T-helper 1 cell (primary cell): ENCODE measurements at regions not wholly inside any gene's neighbourhood (a gene's known extent, or its start where the extent isn't known, plus 50 kb on each side); places are given as distances from the start of the nearest gene placed in this dataset.

Experiments used
- DNase-seq, 5 donors: peaks; one replicate each; pipeline ENCODE4 v3.0.0-alpha.2; 2012 to 2020

DNA sequence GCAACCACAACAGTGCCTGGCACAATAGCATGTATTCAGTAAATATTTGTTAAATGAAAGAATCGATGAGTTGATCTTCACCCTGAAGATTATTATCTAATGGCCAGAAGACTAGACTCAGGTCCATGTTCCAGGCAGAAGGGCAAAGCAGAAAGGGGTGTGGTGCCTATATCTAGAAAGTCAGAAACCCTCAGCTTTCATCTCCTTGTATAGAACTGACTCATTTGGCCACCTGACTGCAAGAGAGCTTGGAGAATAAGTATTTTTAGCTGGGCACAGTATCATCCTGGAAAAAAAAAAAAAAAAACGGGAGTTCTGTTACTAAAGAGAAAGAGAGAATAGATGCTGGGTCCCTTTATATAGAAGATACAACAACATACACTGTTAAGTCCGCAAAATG lies 69.7 kb upstream of the SPRED1 start:
- DNase-seq = no peak

DNA sequence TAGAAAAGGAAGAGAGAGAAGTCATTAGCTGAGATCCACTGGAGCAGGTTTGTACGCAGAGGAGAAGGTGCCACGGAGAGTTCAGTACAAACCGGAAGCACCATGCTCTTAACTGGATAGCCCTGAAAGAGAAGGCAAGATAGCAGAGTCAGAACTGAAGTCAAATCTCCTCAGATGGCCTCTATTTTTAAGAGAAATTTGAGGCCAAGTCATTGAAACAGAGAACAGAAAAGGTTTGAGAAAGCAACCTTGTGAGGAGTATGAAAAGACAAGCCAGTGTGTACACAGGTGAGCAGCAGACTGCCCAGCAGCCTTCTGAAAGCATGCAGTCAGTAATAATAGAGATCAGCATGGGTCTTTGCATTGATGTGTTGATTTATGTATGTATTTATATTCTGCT lies 66.1 kb upstream of the SPRED1 start:
- DNase-seq = no peak

DNA sequence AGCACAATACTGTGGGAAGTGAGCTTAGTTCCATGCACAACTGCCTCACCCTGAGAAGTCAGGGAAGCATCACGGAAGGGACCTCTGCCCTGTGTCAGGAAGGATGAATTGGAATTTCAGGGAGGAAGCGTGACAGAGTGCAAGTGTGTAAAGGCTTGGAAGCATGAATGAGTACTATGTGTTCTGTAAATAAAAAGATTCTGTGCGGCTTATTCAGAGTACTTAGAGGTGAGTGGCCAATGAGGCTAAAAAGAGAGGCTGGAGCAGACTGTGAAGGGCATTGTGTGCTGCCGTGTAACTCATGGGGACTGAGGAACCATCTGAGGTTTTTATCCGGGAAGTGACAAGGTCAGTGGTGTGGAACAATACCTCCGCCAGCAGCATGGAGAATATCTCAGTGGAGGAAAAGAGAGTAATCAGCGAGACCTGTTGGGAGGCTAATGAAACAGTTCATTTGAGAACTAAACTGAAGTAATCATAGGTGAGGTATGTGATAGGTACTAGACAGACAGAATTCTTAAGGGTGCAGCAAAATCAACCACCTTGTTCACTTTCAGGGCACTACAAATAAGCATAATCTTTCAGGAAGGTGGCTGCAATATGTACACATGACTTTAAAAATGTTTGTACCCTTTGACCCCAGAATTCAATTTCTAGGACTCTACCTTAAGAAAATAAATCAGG lies 64.9 kb upstream of the SPRED1 start:
- no peak for DNase-seq

DNA sequence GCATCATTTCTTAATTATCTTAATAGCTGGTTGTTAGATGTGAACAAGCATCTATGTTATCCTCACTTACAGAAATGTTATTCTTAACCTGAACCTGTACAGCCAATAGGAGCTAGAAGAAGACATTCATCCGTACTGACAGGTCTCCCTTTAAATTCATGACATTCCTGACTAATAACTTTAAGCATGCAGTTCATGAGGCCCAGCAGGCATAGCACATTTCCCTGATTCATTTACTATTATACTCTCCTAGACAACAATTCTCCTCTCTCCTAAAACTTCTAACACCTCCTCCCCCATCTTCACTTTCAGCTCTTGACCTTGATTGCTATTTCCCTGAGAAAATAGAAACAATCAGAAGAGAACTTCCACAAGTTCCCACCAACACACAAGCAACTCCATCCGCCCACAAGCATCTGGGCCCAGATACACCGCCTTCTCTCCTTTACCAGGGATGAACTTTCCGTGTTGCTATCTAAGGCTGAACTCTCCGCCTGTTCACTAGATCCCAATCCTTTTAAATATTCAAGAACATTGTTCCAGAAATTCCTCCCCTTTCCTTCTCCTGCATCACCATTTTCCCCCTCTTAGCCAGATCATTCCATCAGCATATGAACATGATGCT lies 62.9 kb upstream of the SPRED1 start:
- no peak for DNase-seq

DNA sequence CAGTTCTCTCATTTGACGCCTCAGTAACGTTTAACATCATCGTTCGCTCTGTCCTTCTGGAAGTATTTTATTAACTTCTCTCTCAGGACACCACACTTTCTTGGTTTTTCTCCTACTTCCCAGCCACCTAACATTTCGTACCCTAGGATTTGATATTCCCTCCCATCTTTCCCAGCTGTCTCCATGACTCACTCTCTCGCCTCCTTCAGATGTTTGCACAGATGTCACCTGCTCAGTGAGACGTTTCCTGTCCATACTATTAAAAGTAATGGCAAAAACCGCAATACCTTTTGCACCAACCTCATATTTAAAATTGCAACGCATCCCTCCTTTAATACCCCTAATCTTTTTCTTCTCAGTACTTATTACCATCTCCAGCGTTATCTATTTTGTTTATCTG lies 62.1 kb upstream of the SPRED1 start:
- DNase-seq = no peak

DNA sequence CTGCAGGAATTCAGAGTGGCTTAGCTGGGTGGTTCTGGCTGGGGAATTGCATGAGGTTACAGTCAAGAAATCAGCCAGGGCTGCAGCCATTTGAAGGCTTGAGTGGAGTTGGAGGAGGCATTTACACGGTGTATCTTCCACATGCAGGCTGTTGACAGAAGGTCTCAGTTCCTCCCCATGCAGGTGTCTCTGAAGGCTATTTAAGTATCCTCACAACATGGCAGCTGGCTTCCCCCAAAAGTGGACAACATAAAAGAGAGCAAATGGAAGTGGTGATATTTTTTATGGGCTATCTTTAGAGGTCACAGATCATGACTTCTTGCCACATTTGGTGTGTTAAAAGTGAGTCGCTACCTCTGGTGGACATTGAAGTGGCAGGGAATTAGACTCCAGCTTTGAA lies 60.1 kb upstream of the SPRED1 start:
- no peak for DNase-seq

DNA sequence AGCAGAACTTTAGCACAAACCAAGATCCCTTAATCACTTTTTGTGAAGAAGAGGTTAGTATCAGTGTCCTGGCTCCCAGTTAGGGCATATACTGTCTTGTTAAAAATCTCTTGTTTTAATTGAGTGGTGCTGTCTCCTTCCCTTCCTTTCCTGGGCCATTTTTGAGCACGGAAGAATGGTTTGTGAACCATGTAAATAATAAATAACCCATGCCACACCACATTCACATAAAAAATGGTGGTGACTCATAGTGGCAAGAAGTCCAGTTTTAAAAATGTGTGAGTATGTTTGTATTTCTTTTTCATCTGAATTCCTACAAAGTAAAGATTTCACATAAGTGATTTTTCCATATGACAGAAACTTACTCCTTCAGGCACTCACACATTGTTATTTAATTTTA lies 59.1 kb upstream of the SPRED1 start:
- no peak for DNase-seq

DNA sequence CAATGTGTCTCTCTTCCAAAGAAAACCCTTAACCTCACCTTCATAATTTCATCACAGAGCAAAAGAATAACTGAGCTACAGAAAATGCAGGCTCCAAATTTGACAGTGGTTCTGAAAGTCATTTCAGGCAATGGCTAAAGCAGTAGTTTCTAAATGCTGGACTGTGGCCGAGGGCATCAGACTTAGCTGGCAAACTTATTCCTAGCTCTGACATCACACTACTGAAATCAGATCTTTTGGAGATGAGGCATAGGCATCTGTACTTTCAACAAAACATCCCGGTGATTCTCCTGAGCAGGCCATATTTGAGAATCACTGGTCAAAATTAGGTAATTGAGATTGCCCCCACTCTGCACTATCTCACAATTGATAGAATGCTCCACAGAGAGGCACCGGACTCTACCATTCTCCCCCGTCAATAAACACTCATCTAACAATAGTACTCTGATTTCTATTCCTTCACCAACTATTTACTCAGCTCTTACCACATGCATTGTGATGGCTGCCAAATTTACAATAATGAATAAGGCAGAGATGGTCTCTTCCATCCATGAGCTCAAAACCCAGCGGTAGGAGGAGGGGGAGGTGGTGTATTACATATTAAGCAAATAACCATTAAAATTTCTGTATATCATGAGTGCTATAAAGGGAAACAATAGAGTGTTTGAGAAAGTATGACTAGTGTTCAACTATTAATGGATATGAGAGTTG lies 57.3 kb upstream of the SPRED1 start:
- DNase-seq = no peak

DNA sequence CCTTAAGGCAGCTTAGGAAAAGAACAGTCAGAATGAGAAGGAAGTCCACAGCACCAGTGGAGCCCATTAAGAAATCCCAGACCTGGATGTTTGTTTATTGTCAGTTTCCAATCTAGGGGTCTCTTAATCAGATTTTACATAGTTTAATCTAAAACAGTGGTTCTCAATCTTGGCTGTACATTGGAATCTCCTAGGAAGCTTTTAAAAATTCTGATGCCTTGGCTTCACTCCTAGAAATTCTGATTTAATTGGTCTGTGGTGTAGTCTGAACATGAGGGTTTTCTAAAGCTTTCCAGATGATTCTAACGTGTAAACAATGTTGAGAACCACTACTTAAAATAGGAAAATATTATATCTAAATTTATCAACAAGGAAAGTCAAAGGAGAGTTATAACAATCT lies 56.6 kb upstream of the SPRED1 start:
- no peak for DNase-seq

DNA sequence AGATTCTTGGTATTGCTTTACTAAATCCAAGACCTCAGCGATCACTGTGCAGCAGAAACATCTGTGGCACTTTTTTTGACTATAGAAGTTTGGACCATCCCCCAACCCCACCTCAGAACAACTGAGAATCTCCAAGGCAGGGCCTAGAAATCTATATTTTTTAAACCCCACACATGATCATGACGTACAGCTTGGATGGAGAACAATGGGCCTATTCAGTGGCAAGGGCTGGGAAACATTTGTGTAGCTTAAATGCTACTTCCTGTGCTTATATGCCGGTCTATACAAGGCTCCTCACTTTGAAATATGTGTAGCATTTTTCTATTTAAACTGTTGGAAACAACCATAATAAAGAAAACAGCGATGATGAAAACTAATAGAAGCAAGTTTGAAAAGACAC lies 55.1 kb upstream of the SPRED1 start:
- no peak for DNase-seq

DNA sequence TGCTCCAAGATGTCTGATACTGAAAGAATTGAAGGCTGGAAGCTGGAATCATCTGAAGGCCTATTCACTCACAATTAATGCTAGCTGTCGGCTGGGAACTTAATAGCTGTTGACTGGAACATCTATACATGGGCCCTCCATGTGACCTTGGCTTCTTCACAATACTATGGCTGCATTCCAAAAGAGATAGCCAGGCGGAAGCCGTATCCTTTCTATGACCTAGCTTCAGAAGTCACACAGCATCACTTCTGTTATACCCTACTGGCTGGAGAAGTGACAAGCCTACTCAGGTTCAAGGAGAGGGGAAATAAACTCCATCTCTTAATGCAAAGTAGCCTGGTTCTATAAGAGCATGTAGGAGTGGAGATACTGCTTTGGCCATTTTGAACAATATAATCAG lies 50.9 kb upstream of the SPRED1 start:
- DNase-seq = no peak

DNA sequence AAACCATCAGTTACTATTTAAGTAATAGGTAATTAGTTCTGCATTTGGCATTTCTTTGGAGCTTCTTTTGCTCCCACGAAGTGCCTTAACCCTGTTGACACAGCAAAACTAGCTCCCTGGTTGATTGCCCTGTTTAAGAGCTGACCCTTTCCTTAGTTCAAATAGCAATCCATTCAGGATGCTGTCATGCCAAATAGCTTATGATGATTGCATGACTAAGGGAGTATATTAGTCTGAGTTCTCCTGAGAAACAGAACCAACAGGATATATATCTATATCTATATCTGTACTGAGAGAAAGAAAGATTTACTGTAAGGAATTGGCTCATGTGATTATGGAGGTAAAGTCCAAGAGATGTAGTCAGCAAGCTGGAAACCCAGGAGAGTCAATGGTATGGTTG lies 50.3 kb upstream of the SPRED1 start:
- no peak for DNase-seq
